Astrocyte of the hippocampus (primary cell): ENCODE measurements at regions not wholly inside any gene's neighbourhood (a gene's known extent, or its start where the extent isn't known, plus 50 kb on each side); places are given as distances from the start of the nearest gene placed in this dataset.
"Not testable (repeated sequence)": the region's sequence is repeated elsewhere in the genome, so short reads cannot be mapped to it uniquely, and the experiment has no call there.

Experiments
- DNase-seq: peaks from one replicate; pipeline ENCODE4 v3.0.0; 2011; ENCODE audit warnings: low read depth, low spot score

GRCh38 chr3:175969456-175969855 is 1110.3 kb downstream of the NAALADL2 start:
- DNase-seq = no peak

GRCh38 chr3:175965036-175965435 is 1105.9 kb downstream of the NAALADL2 start:
- DNase-seq = peak; percentile 62

- DNase-seq = no peak
Measured at GRCh38 chr3:175957427-175957826, 1098.3 kb downstream of the NAALADL2 start.

GRCh38 chr3:175956964-175957363 is 1097.8 kb downstream of the NAALADL2 start:
- peak; percentile 8 for DNase-seq

GRCh38 chr3:175951047-175951694 is 1092.0 kb downstream of the NAALADL2 start:
- peak; percentile 38 for DNase-seq

GRCh38 chr3:175948041-175948440 is 1088.9 kb downstream of the NAALADL2 start:
- DNase-seq = no peak

GRCh38 chr3:175941352-175941751 is 1082.2 kb downstream of the NAALADL2 start:
- DNase-seq = no peak

GRCh38 chr3:175940881-175941280 is 1081.7 kb downstream of the NAALADL2 start:
- DNase-seq = no peak

- DNase-seq = peak; percentile 11
Measured at GRCh38 chr3:175940243-175940642, 1081.1 kb downstream of the NAALADL2 start.

- DNase-seq = not testable (repeated sequence)
Measured at GRCh38 chr3:175937367-175937766, 1078.2 kb downstream of the NAALADL2 start.

- DNase-seq = peak; percentile 23
Measured at GRCh38 chr3:175932586-175932985, 1073.5 kb downstream of the NAALADL2 start.

GRCh38 chr3:175919133-175919532 is 1060.0 kb downstream of the NAALADL2 start:
- DNase-seq = no peak

GRCh38 chr3:175916191-175916934 is 1057.2 kb downstream of the NAALADL2 start:
- no peak for DNase-seq

GRCh38 chr3:175914785-175915184 is 1055.7 kb downstream of the NAALADL2 start:
- DNase-seq = no peak

- DNase-seq = no peak
Measured at GRCh38 chr3:175913286-175913685, 1054.2 kb downstream of the NAALADL2 start.

- DNase-seq = no peak
Measured at GRCh38 chr3:175911937-175912336, 1052.8 kb downstream of the NAALADL2 start.

- no peak for DNase-seq
Measured at GRCh38 chr3:175902226-175902625, 1043.1 kb downstream of the NAALADL2 start.

- DNase-seq = no peak
Measured at GRCh38 chr3:175898194-175898593, 1039.1 kb downstream of the NAALADL2 start.

- DNase-seq = no peak
Measured at GRCh38 chr3:175896655-175897054, 1037.5 kb downstream of the NAALADL2 start.

- no peak for DNase-seq
Measured at GRCh38 chr3:175895731-175896130, 1036.6 kb downstream of the NAALADL2 start.

GRCh38 chr3:175893566-175893965 is 1034.4 kb downstream of the NAALADL2 start:
- DNase-seq = no peak

- DNase-seq = no peak
Measured at GRCh38 chr3:175890066-175890465, 1030.9 kb downstream of the NAALADL2 start.

GRCh38 chr3:175885231-175885766 is 1026.2 kb downstream of the NAALADL2 start:
- DNase-seq = no peak
